ENCODE measurements at regions not wholly inside any gene's neighbourhood (a gene's known extent, or its start where the extent isn't known, plus 50 kb on each side); places are given as distances from the start of the nearest gene placed in this dataset.

GRCh38 chr4:36551697-36552214 lies 270.3 kb downstream of the DTHD1 start (continued):
- TF ChIP-seq CUX1 (CRISPR knock-in tag; IDR thresholded peaks at IDR 0.05) = no peak
- TF ChIP-seq, protein P1, sequence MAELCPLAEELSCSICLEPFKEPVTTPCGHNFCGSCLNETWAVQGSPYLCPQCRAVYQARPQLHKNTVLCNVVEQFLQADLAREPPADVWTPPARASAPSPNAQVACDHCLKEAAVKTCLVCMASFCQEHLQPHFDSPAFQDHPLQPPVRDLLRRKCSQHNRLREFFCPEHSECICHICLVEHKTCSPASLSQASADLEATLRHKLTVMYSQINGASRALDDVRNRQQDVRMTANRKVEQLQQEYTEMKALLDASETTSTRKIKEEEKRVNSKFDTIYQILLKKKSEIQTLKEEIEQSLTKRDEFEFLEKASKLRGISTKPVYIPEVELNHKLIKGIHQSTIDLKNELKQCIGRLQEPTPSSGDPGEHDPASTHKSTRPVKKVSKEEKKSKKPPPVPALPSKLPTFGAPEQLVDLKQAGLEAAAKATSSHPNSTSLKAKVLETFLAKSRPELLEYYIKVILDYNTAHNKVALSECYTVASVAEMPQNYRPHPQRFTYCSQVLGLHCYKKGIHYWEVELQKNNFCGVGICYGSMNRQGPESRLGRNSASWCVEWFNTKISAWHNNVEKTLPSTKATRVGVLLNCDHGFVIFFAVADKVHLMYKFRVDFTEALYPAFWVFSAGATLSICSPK (IDR thresholded peaks at IDR 0.05; ENCODE audit: borderline replicate concordance) = no peak

GRCh38 chr4:36553029-36553428 lies 271.6 kb downstream of the DTHD1 start:
- ChIA-PET POLR2A (no interaction called here), CTCF (ENCODE audit: low intra/inter-chr PET ratio) (no interaction called here)
- intact Hi-C loops (cut with micrococcal nuclease) (no loop called here), in situ Hi-C loops (cut with MboI) (no loop called here)
- Histone ChIP-seq H3K79me2 (ENCODE audit: control insufficient read depth, insufficient read depth, low read length) (no peaks in the 10 kb centered on the region), H2AFZ (ENCODE audit: low read depth, low read length) (no peak overlapping the region), H3K9me3 (replicated peaks; ENCODE audit: control insufficient read depth, insufficient read depth, low read depth, low read length) (no peaks in the 10 kb centered on the region), H3K9ac (ENCODE audit: insufficient read depth in 1 of 2, low read depth in 2 of 2, low read length in 2 of 2) (no peak overlapping the region), H3K27ac (ENCODE audit: extremely low read depth, low read depth, low read length) (no peak overlapping the region), H3K27me3 (ENCODE audit: control insufficient read depth in 2 of 2, insufficient read depth in 2 of 2, low read length in 2 of 2) (no peaks in the 10 kb centered on the region), H3K36me3 (ENCODE audit: control insufficient read depth, insufficient read depth, low read length) (no peaks in the 10 kb centered on the region), H3K4me3 (no peak overlapping the region), H3K4me1 (replicated peaks in 1 of 2; ENCODE audit: control insufficient read depth in 2 of 2, insufficient read depth in 2 of 2, low read length in 2 of 2) (no peaks in the 10 kb centered on the region), H4K20me1 (replicated peaks; ENCODE audit: control insufficient read depth, insufficient read depth, low read length) (no peaks in the 10 kb centered on the region), H3K4me2 (ENCODE audit: insufficient read depth, low read length) (no peak overlapping the region), H3K9me1 (ENCODE audit: control insufficient read depth, insufficient read depth, low read length) (no peaks in the 10 kb centered on the region)
- ATAC-seq (no peak), DNase-seq (ENCODE audit: extremely low read depth in 1 of 4, low spot score in 3 of 4) (no peak), FAIRE-seq (no peak)
- no peak for TF ChIP-seq BHLHE40 (IDR thresholded peaks at IDR 0.05; ENCODE audit: low read length)
- no peak for TF ChIP-seq SRSF9 (IDR thresholded peaks at IDR 0.05; ENCODE audit: borderline replicate concordance, low read depth, low read length)
- no peak for TF ChIP-seq C11orf30 (IDR thresholded peaks at IDR 0.05; ENCODE audit: low read depth)
- TF ChIP-seq ETV5 (CRISPR knock-in tag; IDR thresholded peaks at IDR 0.05; ENCODE audit: low read depth) = no peak
- no peak for TF ChIP-seq SMC3 (conservative IDR thresholded peaks at IDR 0.05; ENCODE audit: insufficient read depth, low read depth, low read length)
- WGBS (ENCODE audit: insufficient coverage, low coverage, missing lambda C conversion rate) = 0% methylated on average over 1 of the region's 1 CpG
- BruUV-seq (replicated peaks) = no TSS peak
